Retina (tissue), 1 donor: ENCODE measurements at regions not wholly inside any gene's neighbourhood (a gene's known extent, or its start where the extent isn't known, plus 50 kb on each side); places are given as distances from the start of the nearest gene placed in this dataset.
"Not testable (repeated sequence)": the region's sequence is repeated elsewhere in the genome, so short reads cannot be mapped to it uniquely, and the experiment has no call there.

Experiments used
- DNase-seq: peaks from one replicate; pipeline ENCODE4 v3.0.0-alpha.2; 2016

DNA sequence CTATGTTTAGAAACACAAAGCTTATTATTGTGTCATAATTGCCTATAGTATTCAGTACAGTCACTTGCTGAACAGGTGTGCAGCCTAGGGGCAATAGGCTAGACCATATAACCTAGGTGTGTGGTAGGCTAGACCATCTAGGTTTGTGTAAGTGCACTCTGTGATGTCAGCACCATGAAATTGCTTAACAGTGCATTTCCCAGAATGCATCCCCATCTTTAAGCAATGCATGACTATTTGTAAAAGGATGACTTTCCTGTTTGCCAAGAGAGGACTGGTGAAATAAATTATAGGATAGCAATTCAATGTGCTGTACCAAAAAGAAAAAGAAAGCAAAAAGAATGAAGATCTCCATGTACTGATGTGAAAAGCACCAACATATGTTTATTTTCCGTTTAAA is 288.7 kb upstream of the AUTS2 start:
- no peak for DNase-seq

DNA sequence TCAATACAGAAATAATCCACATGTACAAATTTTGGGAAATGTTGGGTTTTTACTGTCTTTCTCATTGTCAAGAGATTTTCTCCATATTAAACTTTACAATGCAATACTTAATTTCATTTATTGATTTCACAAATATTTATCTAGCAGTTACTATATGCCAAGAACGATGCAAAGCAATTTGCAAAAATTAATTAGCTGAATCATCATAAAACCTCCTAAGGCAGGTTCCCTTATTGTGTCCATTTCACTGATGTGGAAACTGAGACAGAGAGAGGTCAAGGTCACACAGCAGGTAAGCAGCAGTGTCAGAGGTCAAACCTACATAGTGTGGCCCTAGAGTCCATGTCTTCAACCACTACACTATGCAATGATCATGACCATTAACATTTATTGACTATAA is 286.8 kb upstream of the AUTS2 start:
- DNase-seq, result no peak

DNA sequence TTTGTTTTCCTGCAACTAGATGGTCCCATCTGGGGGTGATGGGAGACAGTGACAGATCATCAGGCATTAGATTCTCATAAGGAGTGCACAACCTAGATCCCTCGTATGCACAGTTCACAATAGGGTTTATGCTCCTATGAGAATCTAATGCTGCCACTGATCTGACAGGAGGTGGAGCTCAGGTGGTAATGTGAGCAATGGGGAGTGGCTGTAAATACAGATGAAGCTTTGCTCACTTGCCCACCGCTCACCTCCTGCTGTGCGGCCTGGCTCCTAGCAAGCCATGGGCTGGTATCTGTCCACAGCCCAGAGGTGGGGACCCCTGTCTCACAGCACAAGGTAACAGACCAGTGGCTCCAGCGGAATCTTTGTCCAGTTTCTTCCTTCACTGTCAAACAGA is 284.4 kb upstream of the AUTS2 start:
- not testable (repeated sequence) for DNase-seq

DNA sequence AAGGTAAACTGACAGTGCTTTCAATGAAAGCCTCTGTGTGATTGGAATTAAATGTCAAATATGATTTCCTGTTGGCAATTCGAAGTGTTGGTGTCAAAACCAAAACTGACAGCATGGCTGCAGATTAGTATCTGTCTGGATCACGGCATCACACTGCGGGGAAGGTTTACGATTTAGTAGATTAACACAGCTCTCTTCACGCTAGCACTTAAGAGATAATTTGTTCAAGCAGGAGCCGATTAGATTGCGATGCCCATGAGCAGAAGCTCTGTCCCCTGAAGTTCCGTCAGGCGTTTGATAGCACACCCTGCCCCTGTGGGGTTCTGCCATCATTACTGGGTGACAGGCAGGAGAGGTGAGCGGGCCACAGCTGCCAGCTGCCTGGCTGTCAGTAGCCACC is 279.5 kb upstream of the AUTS2 start:
- DNase-seq, result peak; percentile 46

DNA sequence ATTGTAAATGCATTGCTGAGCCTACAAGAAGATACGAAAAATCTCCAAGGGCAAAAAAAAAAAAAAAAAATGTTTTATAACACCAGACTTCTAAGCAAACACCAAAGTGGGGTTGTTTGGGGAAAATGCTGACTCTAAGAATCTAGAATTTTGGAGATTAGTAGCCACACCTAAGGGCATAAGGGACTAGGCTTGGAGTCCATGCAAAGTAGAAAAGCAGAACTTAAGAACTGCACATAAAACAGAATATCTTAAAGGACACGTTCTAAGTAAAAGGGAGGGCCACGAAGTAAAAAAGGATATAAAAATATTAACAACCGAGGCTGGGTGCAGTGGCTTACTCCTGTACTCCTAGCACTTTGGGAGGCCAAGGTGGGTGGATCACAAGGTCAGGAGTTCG is 269.8 kb upstream of the AUTS2 start:
- DNase-seq, result no peak

DNA sequence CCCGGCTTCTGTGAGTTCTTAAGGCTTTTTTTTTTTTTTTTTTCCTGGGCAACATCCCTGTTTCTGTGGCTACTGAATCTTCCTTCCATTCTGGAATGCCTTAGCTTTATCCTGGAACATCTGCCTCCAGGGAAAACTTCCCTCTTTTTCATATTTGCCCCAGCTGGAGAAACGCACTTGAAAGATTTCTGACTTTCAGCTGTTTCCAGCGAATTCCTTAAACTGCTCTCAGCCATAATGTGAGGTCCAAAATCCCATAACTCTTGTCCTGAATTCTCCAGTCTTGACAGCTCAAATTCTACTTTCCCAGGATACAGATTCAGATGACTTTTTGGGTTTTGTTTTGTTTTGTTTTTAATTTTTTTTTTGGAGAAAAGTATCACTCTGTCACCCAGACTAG is 263.6 kb upstream of the AUTS2 start:
- DNase-seq, result no peak

DNA sequence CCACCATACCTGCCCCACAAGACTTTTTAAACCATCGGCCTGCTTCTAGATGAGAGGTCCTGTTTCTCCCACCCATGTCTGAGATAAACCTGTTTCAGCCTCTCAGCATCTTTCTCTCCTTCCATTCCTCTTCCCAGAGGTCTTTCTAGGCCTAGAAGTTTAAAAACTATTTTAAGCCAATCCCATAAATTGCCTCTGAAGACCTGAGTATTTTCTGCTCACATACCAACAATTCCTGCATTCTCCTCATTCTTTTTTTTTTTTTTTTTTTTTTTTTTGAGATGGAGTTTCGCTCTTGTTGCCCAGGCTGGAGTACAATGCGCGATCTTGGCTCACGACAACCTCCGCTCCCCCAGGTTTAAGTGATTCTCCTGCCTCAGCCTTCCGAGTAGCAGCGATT is 262.9 kb upstream of the AUTS2 start:
- DNase-seq, result no peak

DNA sequence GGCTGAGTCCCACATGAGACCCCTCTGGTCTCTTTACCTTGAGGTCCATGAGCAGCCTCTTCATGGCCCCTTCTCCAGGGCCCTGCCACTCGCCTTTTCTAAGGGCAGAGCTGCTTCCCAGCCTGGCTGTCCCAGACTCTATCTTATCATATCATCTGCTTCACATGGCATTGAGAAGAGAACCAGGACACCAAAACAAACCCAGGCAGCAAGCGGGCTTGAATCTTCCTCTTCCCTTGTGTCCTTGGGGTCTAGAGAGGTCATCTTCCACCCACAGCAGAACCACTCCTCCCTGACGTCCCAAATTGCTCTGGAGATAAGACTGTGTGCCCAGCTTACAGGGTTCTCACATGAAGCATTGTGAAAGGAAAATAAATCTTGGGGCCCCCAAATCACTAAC is 261.3 kb upstream of the AUTS2 start:
- DNase-seq, result no peak

DNA sequence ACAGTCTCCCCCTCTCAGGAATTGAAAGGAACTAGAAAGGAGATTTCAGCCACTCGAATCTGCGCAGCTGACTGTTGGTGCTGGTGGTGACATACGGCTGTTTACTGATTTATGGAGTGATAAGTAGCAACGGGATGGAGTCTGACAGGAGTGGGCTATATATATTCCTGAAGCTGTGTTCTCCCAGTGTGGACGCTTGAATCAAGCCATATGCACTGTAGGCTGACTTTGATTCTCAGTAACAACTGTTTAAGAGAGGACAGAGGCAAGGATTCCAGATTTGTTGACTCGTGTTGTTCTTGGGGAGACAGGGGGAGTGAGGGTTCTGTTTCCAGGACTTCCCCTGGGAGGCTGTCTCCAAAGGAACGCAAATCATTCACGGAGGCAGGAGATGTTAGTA is 260.1 kb upstream of the AUTS2 start:
- no peak for DNase-seq

DNA sequence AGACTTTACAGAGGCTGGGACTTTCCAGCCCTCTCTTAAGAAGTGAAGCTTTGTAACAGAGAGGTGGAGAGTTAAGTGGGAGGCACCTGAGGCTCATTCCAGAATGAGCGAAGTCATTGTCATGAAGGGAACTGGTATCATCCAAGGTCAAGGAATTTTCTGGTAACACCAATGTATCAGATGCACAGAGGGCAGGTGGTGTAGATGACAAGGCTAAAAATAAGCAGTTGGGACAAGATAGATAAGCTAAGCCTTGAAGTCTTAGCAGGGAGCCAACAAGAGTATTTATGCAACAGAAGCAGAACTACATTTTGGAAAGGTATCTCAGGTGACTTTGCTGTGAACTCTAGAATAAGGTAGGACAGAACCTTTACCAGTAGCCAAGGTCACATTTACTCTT is 257.0 kb upstream of the AUTS2 start:
- no peak for DNase-seq

DNA sequence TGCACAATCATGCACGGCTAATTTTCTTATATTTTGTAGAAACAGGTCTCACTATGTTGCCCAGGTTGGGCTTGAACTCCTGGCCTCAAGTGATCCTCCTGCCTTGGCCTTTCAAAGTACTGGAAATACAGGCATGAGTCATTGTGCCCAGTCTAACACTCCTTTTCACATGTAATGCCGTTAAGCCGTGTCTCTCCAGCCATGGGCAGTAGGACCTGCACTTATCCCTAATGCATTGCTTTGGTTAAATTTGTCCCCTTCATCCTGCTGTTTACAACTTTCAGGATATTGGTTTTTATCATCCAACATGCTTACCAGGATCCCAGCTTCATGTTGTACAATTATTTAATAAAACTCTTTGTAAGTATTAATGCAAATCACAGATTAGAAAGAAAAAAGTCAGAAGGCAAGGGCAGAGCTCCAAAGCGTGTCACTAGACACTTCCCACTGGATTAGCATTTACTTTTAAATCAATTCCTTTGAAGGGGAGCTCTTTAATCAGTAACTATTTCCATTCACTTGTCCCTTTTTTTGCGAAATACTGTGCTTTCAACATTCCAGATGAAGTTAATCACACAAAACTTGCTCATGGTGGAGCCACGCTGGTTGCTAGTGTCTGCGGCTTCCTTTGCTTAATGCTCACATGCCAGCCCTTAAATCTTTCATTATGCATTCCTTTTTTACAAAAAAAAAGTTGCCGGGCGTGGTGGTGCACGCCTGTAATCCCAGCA is 256.0 kb upstream of the AUTS2 start:
- DNase-seq, result no peak

DNA sequence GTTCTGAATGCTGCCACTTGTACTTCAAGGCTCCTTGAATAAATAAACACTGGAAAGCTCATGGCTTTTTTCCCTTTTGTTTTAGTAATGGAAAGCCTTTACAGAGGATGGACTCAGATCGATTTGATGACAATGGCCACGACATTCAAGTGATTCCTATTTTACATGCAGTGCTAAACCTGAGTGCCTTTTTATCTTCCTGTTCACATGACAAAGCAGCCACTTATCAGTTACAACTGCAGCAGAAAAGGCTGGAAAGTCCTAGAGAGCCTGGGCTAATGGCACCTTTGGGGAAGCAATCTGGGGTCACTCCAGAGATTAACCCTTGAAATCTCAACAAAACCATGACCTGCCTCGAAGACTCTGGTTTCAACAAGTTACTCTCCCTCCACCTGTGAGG is 249.0 kb upstream of the AUTS2 start:
- DNase-seq, result no peak

DNA sequence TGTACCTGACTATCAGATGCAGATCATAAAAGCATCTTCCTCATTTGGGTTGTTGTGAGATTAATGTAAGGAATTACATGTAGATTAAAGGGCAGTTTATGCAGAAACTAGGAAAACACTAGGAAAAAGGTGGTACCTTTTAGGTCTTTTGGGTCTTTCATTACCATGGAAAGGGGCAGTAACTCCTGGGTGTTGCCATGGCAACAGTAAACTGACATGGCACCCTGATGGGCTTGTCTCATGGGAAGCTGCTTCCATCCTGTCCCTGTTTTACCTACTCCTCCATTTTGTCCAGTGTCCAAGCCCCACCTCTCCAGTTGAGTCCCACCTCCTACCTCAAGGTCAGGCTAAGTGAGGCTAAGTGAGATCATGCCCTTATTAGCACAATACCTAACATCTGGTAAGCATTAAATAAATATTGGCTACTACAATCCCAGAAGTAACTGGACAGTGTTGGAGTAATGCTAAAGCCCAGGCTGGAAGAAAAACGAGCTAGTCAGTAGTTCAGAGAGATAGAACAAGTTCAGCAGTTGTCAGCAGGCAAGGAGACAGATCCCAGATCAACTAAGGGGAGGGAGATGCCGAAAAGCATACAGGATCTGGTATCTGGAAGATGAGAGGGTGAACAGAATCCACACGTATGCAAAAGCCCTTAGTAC is 240.0 kb upstream of the AUTS2 start:
- no peak for DNase-seq

DNA sequence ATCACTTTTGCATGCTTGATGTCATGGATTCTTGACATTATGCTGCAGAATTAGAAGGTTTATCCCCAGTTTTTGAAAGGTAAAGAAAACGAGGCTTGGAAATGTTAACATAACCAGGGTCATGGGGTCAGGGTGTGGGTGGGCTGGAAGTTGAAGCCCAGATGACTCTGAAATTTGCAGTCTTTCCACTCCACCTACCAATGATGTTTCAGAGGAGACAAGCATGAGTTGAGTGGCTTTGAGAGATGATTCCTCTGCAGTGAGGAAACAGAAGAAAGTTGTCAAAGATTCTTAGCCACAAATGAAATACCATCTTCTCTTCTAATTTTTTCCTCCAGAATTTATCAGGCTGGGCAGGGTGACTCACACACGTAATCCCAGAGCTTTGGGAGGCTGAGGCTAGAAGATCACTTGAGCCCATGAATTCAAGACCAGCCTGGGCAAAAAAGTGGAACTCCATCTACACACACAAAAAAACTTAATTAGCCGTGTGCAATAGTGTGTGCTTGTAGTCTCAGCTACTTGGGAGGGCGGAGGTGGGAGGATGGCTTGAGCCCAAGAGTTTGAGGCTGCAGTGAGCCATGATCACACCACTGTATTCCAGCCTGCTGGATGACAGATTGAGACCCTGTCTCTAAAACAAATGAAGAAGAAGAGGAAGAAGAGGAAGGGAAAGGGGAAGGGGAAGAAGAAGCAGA is 239.1 kb upstream of the AUTS2 start:
- no peak for DNase-seq

DNA sequence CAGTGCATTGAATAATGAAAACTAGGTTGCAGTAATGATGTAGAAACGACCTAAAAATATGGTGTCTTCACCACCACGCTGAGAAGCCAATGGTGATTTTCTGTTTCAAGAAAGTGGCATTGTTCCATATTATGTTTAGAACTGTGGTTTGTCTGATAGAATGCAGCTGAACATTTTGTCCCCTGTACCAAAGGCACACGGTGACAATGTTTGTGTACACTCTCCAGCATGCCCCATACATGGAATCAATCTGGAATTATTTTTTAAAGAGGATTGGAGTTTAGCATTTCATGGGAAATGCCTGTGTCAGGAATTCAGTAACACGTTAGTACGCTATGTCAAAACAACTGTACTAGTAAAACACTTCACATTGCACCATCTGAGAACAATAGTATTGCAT is 237.4 kb upstream of the AUTS2 start:
- DNase-seq, result no peak

DNA sequence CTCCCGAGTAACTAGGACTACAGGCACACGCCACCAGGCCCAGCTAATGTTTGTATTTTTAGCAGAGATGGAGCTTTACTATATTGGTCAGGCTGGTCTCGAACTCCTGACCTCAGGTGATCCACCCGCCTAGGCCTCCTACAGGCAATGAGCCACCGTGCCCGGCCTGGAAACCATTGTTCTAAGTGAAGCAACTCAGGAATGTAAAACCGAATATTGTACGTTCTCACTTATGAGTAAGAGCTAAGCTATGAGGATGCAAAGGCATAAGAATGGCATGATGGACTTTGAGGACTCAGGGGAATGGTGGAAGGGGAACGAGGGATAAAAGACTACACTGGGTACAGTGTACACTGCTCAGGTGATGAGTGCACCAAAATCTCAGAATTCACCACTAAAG is 235.1 kb upstream of the AUTS2 start:
- DNase-seq, result no peak

DNA sequence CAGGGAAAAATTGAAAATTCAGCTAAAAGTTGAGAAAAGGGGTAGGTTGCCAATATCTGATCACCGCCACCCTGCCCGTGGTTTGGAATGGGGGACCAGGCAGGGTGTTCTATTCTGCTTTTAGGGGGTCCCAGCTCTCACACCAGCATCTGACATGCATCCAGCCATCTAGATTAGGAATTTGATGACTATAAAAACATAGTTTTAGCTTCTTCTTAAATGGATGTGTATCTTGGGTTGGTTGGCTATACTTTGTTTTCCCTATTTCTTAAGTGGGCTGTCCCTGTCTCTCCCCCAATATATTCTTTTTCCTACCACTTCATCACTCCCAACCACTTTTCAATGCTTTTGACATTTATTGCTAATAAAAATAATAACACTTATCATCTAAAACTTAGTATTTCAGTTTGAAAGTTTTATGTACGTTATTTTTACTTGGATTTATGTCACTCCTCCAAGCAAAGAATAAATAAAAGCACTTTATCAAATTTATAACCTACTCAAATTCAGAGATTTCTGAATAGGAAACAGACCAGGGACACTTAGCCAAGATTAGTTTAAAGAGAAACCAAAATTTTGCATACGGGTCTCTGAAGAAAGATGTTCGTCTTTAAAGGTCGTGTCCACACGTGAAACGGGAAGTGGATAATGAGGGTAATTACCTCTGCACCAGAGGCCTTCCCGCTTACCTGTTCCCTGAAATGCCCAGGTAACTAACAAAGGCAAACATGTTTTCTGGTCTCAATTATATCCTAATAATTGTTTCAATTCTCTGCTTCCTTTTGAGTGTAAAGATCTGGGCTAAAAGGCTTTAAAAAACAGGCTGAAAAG is 233.2 kb upstream of the AUTS2 start:
- no peak for DNase-seq

DNA sequence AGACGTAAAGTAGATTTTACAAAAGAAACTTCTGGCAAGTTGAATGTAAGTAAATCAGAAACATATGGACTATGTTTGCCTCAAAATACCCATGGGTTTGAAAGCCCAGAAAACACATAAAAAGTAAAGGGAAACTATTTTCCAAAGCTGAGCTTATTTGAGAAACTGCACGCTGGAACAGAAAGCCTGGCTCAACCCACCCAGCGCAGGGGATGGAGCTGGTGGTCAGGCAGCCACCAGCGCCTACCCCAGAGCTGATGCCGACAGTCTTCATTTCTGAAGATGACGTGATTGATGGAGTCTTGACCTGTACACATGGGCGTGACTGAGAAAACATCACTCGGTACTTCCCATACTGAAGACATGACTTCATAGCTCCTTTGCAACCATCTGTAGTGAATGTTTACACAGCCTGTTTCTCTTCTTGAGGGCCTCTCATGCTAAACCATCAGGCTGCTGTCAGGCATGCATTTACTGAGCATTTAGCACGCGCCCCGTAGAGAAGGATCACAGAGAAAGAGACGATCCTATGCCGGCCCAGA is 232.6 kb upstream of the AUTS2 start:
- DNase-seq, result no peak

DNA sequence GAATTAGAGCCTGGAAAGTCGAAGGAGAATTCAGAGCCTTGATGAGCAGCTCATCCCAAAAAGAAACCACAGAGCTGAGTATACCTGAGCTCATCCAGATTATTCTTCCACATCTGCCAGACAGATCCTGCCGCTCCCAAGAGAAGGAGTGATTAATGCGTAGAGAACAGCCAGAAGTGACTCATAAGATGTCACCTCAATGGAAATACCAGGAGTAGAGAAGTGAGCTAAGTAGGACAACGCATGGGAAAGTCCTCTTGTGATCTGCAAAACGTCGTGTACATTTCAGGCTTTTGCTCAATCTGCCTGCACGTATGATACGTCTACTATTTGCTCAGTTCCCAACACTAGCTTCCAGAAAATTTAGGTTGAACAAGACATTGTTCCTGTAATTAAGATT is 230.5 kb upstream of the AUTS2 start:
- no peak for DNase-seq

DNA sequence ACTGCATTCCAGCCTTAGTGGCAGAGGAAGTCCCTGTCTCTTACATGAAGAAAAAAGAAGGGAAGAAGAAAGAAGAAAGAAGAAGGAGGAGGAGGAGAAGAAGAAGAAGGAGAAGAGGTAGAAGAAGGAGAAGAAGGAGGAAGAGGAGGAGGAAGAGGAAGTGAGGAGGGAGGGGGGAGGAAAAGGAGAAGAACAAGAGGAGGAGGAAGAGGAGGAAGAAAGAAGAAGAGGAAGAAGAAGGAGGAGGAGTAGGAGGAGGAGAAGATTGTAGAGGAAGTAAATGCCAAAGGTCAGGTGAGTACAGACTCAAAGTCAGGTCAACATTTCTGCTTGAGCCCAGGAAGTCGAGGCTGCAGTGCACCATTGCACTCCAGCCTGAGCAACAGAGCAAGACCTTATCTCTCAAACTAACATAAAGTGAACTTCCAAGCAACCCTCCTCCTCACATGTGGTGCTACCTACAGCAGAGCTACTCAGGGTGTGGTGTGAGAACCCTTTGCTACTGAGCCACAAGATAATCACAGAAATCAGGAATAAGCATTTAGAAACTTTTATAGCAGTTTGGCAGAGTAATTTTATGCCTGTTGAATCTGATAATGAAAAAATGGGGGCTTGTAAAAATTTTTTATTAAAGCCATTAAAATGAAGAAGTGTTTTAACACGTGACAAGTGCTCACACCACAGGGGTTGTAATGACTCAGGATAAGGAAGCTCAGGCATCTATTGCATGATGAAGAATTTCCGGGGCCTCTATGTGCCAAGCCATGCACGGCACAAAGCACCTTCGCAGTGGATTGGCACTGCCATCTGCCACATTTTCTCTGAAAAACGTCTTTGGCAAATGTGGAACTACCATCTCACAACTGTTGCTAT is 224.9 kb upstream of the AUTS2 start:
- no peak for DNase-seq

DNA sequence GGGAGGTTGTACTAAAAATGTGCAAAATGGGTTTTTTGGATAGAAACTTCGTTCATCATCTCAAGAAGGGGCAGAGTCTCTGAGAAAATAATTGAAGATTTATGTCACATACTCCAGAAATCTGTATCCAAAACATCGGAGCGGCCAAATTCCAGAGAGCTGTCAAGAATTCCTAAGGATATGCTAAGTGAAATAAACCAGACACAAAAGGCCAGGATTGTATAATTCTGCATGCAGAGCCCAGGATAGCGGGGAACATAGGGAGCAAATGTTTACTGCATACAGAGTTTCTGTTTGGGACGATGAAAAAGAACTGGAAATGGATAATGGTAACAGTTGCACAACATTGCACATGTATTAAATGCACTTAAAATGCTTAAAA is 224.2 kb upstream of the AUTS2 start:
- no peak for DNase-seq

DNA sequence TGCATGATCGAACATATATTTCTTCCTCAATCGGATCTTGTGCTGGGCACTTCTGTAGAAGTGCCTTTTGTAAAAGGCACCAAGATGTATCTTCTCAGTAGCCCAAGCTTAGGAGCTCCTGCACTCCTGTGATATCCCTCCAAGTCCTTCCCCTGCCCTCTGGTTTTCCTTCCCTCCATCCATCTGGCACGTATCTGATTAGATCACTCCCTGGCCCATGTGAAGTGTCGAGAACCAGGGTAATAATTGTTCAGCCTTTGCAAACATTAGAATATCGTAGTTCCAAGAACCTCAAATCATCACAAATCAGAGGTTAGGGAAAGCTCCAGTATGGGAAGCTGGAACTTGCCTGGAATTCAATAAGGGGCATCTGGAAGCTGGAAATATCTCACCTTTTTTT is 221.1 kb upstream of the AUTS2 start:
- DNase-seq, result no peak
